Fibroblast of lung (primary cell): ENCODE measurements at regions not wholly inside any gene's neighbourhood (a gene's known extent, or its start where the extent isn't known, plus 50 kb on each side); places are given as distances from the start of the nearest gene placed in this dataset.

Experiments
- EZH2 ChIP-seq: IDR thresholded peaks from 2 replicates; pipeline ENCODE4 v1.5.1; 2012; ENCODE audit warnings: low read length, control low read depth, mild to moderate bottlenecking; ENCODE audit errors: missing control alignments
- TF ChIP-seq, protein P1 (sequence below), 2 donors: IDR thresholded peaks in 1 of 2; conservative IDR thresholded peaks in 1 of 2; 1 replicate in 1 of 2; 2 replicates in 1 of 2; pipeline ENCODE4 v1.5.1; 2011 to 2012; ENCODE audit warnings: low read length in 2 of 2, control low read depth in 1 of 2, inconsistent platforms in 1 of 2, low read depth in 1 of 2, mild to moderate bottlenecking in 1 of 2

DNA sequence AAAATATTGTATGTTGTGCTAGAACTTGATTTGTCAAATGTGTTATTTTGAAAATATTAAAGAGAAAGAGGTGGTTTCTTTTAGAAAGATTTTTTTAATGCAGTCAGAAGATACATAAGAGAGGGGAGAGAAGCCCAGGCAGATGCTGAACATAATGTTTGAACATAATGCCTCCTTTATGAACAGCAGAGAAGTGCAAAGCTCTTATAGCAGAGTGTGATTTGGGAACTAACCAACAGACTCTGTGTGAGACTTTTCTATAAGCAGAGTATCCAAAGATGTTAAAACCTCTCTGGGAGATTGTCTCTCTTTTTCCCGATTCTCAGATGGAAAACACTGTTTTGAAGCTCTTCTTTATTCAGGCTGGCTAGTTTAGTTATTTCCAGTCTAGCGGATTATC is 1274.1 kb upstream of the SPRY2 start:
- TF ChIP-seq, protein P1, sequence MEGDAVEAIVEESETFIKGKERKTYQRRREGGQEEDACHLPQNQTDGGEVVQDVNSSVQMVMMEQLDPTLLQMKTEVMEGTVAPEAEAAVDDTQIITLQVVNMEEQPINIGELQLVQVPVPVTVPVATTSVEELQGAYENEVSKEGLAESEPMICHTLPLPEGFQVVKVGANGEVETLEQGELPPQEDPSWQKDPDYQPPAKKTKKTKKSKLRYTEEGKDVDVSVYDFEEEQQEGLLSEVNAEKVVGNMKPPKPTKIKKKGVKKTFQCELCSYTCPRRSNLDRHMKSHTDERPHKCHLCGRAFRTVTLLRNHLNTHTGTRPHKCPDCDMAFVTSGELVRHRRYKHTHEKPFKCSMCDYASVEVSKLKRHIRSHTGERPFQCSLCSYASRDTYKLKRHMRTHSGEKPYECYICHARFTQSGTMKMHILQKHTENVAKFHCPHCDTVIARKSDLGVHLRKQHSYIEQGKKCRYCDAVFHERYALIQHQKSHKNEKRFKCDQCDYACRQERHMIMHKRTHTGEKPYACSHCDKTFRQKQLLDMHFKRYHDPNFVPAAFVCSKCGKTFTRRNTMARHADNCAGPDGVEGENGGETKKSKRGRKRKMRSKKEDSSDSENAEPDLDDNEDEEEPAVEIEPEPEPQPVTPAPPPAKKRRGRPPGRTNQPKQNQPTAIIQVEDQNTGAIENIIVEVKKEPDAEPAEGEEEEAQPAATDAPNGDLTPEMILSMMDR (conservative IDR thresholded peaks at IDR 0.05 in 1 of 2, IDR thresholded peaks at IDR 0.05 in 1 of 2; ENCODE audit: low read depth in 1 of 2, low read length in 2 of 2) = no peak
- TF ChIP-seq EZH2 = no peak
